Stimulated activated CD4-positive, alpha-beta T cell treated with anti-CD3 and anti-CD28 coated beads, TNF-alpha, amount 100 ng/mL, for 4 hours (primary cell): ENCODE measurements at regions not wholly inside any gene's neighbourhood (a gene's known extent, or its start where the extent isn't known, plus 50 kb on each side); places are given as distances from the start of the nearest gene placed in this dataset.
"Not testable (repeated sequence)": the region's sequence is repeated elsewhere in the genome, so short reads cannot be mapped to it uniquely, and the experiment has no call there.

Source experiments
- DNase-seq, 3 experiments: peaks; one replicate each; pipeline ENCODE4 v3.0.0-alpha.2; 2020; ENCODE audit warnings: low read depth in 3 of 3

DNA sequence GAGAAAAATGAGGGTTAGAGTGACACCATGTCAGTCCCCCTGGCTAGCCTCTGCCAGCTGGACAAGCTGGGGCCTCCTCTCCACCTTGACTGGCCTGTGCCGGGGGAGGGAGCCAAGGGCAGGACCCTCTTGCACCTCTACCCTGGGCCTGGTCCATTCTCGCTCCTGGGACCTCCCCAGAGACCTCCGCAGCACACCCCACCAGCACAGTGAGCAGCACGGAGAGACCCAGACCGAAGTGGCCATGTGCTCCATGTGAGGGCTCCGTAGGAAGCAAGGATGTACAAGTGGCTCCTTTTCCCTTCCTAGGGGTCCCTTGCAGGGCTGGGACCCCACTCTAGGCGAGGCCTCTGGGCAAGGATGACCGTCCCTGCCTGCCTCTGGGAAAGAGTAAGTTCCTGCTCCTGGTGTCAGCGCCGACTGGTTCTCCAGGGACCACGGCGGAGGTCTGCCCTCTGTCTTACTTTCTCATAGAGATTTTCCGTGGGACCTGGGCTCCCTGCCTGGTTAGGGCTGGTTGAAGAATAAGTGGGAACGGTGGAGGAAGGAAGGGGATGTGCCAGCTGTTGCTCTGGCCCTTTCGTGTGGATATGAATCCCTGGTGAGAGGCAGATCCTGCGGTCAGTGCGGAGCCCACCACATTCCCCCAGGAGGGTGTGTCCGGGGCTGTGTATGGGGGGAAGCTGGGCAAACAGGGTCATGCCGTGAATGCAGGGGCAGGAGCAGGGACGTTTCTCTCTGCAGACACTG, 124.2 kb downstream of the METRNL start:
- DNase-seq, result no peak

DNA sequence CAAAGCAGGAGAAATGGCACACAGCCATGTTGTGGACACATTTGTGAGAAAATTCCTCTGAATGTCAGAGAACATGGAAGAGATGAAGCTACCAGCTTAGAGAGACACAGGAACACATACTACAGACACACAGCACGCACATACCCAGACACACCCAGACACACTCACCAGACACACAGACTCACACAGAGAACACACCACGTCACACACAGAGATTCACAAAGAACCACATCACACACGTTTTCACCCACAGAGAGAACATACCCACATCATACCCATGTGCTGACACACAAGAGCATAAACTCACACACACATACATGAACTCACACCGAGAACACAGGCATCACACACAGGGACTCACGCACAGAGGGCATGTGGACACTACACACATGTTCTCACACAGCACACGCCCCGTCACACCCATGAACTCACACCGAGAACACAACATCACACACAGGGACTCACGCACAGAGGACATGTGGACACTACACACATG, 124.9 kb downstream of the METRNL start:
- no peak for DNase-seq

GRCh38 chr17:83204736-83205386, 125.5 kb downstream of the METRNL start:
- not testable (repeated sequence) for DNase-seq

GRCh38 chr17:83205387-83206035, 126.1 kb downstream of the METRNL start:
- DNase-seq, result peak; percentile 19 to 39 (median 38)

GRCh38 chr17:83206036-83206394, 126.6 kb downstream of the METRNL start:
- not testable (repeated sequence) for DNase-seq

GRCh38 chr17:83206819-83207588, 127.6 kb downstream of the METRNL start:
- DNase-seq, result not testable (repeated sequence)

DNA sequence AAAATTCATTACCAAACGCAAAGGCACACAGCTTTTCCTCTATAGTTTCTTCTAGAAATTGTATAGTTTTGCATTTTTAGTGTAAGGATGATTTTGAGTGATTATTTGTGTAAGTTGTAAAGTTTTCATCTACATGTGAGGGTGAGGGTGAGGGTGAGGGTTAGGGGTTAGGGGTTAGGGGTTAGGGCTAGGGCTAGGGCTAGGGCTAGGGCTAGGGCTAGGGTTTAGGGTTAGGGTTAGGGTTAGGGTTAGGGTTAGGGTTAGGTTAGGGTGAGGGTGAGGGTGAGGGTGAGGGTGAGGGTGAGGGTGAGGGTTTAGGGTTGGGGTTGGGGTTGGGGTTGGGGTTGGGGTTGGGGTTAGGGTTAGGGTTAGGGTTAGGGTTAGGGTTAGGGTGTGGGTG, 167.6 kb downstream of the METRNL start:
- not testable (repeated sequence) for DNase-seq
